Esophagus muscularis mucosa (tissue), 4 donors: ENCODE measurements at regions not wholly inside any gene's neighbourhood (a gene's known extent, or its start where the extent isn't known, plus 50 kb on each side); places are given as distances from the start of the nearest gene placed in this dataset.

Experiments used
- CTCF ChIP-seq, 3 experiments: fragments of 200-600 bp in 2 of 3; fragments of 450-650 bp in 1 of 3; sonication (generic) in 2 of 3; IDR thresholded peaks; one replicate each; pipeline ENCODE4 v1.5.1; 2017 to 2019; ENCODE audit warnings: antibody characterized with exemption in 3 of 3, mild to moderate bottlenecking in 2 of 3, moderate library complexity in 1 of 3
- EP300 ChIP-seq: sonication (generic); formaldehyde crosslinking; IDR thresholded peaks from one replicate; pipeline ENCODE4 v1.6.1; 2017; ENCODE audit warnings: antibody characterized with exemption
- POLR2A ChIP-seq: fragments of 450-650 bp; IDR thresholded peaks from one replicate; pipeline ENCODE4 v1.6.1; 2017; ENCODE audit warnings: antibody characterized with exemption, moderate library complexity, mild to moderate bottlenecking, low read depth

DNA sequence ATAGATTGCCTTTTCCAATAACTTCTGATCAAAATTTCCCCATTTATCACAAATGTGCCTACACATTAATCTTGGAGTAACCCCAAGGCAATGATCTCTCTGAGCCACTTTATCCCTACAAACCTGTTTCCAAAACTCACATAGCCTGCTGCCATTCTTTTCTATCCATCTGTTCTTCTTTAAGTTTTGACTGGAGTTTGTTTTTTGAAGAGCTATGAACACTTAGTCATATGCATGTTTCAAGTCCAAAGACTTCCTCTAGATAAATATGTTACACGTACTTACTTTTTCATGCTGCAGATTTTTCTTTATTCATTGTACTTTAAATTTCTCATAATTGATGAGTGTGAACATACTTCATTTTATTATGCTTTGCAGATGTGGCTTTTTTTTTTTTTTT, 488.9 kb upstream of the CITED2 start:
- TF ChIP-seq CTCF (IDR thresholded peaks at IDR 0.05) (no peak), POLR2A (no peak), EP300 (no peak)
